Vagina (tissue), 2 donors: ENCODE measurements at regions not wholly inside any gene's neighbourhood (a gene's known extent, or its start where the extent isn't known, plus 50 kb on each side); places are given as distances from the start of the nearest gene placed in this dataset.
"Not testable (repeated sequence)": the region's sequence is repeated elsewhere in the genome, so short reads cannot be mapped to it uniquely, and the experiment has no call there.

Source experiments
- POLR2A ChIP-seq, 2 donors: fragments of 450-650 bp; IDR thresholded peaks; one replicate each; pipeline ENCODE4 v1.6.1; 2017; ENCODE audit warnings: antibody characterized with exemption in 2 of 2, mild to moderate bottlenecking in 2 of 2, moderate library complexity in 2 of 2
- POLR2AphosphoS5 ChIP-seq, 2 donors: sonication (generic); formaldehyde crosslinking; IDR thresholded peaks; one replicate each; pipeline ENCODE4 v1.9.0; 2017; ENCODE audit warnings: antibody characterized with exemption in 2 of 2, mild to moderate bottlenecking in 2 of 2, low read depth in 1 of 2; ENCODE audit not compliant: insufficient read depth in 1 of 2
- TF ChIP-seq, protein P1 (sequence below), 3 experiments: fragments of 450-650 bp in 2 of 3; fragments of 200-600 bp in 1 of 3; sonication (generic) in 1 of 3; IDR thresholded peaks; one replicate each; pipeline ENCODE4 v1.5.1; 2017 to 2019; ENCODE audit warnings: antibody characterized with exemption in 3 of 3, mild to moderate bottlenecking in 2 of 3, moderate library complexity in 2 of 3

DNA sequence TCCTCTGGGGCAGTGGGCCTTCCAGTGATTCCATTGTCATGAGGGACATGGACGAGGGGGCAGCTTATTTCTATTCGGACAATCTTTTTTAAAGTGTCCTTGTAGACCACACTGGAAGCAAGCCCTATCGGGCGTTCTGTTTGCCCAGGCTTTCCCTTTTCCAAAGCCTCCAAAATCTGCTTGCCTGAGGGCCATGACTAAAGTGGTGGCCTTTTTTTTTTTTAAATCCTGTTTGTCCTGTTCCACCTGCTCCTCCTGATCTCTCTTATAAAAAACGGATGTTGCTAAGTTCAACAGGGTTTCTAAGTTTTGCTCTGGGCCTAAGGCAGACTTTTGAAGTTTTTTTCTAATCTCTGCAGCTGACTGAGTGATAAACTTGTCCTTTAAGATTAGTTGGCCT is 1380.1 kb downstream of the SI start:
- TF ChIP-seq POLR2AphosphoS5 (IDR thresholded peaks at IDR 0.05; ENCODE audit: insufficient read depth in 1 of 2, low read depth in 1 of 2); POLR2A (IDR thresholded peaks at IDR 0.05): not testable (repeated sequence)
- TF ChIP-seq, protein P1, sequence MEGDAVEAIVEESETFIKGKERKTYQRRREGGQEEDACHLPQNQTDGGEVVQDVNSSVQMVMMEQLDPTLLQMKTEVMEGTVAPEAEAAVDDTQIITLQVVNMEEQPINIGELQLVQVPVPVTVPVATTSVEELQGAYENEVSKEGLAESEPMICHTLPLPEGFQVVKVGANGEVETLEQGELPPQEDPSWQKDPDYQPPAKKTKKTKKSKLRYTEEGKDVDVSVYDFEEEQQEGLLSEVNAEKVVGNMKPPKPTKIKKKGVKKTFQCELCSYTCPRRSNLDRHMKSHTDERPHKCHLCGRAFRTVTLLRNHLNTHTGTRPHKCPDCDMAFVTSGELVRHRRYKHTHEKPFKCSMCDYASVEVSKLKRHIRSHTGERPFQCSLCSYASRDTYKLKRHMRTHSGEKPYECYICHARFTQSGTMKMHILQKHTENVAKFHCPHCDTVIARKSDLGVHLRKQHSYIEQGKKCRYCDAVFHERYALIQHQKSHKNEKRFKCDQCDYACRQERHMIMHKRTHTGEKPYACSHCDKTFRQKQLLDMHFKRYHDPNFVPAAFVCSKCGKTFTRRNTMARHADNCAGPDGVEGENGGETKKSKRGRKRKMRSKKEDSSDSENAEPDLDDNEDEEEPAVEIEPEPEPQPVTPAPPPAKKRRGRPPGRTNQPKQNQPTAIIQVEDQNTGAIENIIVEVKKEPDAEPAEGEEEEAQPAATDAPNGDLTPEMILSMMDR (IDR thresholded peaks at IDR 0.05) = not testable (repeated sequence)
